ENCODE measurements at regions not wholly inside any gene's neighbourhood (a gene's known extent, or its start where the extent isn't known, plus 50 kb on each side); places are given as distances from the start of the nearest gene placed in this dataset.

GRCh38 chr7:66869660-66870450, 51.2 kb upstream of the TMEM248 start:
- TF ChIP-seq CTCF (IDR thresholded peaks at IDR 0.05) (no peak), POLR2A (IDR thresholded peaks at IDR 0.05) (no peak)
